Activated CD4-positive, alpha-beta T cell treated with anti-CD3 and anti-CD28 coated beads for 48 hours (primary cell): ENCODE measurements at regions not wholly inside any gene's neighbourhood (a gene's known extent, or its start where the extent isn't known, plus 50 kb on each side); places are given as distances from the start of the nearest gene placed in this dataset.

ENCODE experiments used
- DNase-seq: peaks from one replicate; pipeline ENCODE4 v3.0.0-alpha.2; 2020

DNA sequence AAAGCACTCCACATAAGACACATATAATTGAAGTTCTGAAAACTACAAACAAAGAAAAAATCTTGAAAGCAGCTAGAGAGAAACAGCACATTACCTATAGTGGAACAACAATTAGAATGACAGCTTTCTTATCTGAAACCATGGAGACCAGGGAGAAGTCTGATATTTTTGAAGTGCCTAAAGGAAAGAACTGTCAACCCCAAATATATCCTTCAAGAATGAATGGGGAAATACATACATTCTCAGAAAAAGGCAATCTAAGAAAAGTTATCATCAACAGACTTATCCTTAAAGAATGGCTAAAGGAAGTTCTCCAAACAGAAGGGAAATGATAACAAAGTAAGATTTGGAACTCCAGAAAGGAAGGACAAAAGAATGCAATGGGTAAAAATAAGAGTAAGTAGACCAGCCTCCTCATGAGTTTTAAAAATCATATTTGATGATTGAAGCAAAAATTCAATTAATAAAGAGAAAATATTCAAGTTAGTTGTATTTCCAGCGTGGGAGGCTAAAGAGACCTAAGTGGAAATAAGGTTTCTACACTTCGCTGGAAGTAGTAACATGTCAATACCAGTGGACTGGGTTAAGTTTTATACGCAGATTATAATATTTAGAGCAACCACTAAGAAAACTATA lies 170.8 kb upstream of the SAMSN1 start:
- no peak for DNase-seq

DNA sequence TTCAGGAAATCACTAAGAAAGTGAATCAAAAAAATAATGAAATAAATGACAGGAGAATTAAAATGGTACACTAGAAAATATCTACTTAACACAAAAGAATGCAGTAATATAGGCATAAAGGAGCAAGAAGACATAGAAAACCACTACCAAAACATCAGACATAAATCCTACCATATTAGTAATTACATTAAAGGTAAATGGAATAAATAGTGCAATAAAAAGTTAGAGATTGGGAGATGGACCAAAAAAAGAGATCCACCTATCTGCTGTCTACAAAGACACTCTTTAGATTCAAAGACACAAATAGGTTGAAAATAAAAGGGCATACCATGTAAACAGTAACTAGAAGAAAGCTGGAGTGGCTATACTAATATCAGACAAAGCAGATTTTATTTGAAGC lies 167.0 kb upstream of the SAMSN1 start:
- DNase-seq, result no peak

DNA sequence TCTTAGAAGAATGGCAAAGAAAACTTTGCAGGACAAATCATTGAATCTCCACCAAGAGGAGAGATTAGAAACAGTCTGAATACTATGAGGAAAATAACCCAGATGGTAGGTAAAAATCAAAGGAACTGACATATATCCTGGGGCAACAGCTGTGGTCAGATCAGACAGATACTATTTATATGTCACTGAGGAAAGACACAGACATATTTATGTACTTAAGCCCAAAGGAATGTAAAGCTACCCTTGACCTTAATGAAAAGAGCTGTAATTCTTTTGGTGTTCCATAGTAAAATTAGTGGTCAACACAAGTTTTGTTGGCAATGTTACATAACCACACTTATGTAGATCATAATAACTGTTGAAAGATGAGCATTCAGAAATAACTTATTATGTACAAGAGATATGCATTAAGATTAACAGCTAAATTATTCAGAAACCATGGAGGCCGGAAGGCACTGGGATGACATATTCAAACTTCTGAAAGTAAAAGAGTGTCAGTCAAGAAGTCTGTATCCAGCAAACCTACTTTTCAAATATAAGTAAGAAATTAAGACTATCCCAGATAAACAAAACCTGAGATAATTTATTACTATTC lies 166.1 kb upstream of the SAMSN1 start:
- DNase-seq, result no peak

GRCh38 chr21:14711287-14711686 lies 165.2 kb upstream of the SAMSN1 start:
- DNase-seq, result no peak

DNA sequence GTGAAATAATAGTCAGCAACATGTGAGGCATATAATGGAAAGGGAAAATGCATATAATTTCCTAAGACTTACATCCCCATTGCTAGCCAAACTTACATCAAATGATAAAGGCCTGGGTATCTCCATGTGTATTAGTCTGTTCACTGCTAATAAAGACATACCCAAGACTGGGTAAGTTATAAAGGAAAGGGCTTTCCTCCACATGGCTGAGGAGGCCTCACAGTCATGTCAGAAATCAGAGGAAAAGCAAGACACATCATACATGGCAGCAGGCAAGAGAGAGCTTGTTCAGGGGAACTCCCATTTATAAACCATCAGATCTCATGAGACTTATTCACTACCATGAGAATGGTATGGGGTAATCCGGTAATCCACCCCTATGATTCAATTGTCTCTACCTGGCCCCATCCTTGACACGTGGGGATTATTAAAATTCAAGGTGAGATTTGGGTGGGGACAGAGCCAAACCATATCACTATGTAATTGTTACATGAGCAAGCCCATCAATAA lies 161.5 kb upstream of the SAMSN1 start:
- no peak for DNase-seq

GRCh38 chr21:14706712-14707510 lies 160.8 kb upstream of the SAMSN1 start:
- DNase-seq, result no peak

DNA sequence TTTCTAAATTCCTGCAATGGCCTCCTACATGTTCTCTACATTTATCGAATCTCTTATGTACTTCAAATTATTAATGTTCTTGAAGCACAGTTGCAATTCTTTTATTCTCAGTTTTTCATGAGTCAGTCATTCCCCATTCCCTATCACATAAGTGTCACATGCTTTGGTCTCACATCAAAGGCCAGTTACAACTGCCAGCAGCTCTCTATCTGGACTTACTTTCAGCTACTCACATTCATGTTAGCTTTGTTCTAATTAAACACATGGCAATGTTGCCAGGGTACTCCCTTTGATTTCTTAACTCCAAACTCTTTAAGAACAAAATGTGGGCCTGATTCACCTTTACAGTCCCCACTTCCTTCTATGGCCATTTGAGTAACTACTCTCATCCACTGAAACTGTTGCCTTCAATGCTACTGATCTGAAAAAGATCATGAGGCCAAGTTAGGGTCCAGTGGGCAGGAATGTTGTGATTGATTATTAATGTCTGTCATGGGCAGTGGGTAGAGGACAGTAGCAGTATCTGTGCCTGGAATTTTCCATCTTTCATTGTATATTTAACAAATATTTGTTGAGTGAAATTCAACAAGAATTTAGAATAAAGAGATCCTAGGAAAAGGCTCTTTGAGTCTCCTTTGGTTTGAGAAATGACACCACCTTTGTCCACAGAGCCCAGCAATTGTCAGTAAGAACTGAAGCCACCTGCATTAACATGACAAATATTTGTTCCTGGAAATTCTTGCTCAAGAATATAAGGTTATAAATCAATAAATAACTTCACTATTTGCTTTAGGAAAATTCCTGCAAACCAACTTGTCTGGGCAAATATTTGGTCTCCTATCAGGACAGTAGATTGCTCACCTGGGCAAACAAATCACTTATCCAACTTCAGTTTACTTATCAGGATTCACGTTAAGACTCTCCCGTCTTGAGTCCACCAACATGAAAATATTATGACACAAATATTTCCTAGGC lies 153.6 kb upstream of the SAMSN1 start:
- no peak for DNase-seq

DNA sequence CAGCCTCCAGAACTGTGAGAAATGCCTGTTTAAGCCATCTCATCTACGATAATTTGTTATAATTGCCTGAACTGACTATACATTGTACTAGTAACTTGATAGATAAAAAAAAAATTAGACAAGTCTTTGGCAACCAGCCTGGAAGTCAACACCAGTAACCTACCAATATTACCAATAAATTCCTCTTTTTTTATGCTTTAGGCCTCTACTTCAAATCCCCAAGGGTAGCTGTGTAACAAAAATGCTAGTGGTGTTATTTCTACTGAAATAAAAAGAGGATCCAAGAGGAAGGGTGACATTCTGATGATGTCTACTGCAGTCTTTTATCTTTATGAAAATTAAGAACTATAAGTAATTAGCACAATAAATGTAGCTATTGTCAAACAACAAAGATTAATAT lies 151.7 kb upstream of the SAMSN1 start:
- no peak for DNase-seq

- no peak for DNase-seq
Measured at GRCh38 chr21:14694817-14695216, 148.7 kb upstream of the SAMSN1 start.

DNA sequence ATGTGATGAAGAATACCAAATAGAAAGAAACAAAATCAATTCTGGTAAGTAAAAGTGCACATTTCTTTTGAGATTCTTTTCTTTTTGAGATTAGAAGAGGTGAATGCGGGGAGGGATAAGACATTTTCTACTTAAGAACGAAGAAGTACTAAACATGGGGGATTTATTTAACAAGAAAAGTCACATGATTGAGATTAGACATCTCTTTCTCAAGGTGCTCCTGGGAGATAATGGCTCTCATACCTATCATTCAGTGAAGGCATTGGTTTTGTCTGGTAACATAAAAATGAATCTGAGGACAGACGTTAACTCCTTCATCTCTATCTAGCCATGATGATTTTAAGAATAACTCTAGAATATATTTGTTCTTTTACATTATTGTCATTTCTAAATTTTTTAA lies 147.9 kb upstream of the SAMSN1 start:
- no peak for DNase-seq

DNA sequence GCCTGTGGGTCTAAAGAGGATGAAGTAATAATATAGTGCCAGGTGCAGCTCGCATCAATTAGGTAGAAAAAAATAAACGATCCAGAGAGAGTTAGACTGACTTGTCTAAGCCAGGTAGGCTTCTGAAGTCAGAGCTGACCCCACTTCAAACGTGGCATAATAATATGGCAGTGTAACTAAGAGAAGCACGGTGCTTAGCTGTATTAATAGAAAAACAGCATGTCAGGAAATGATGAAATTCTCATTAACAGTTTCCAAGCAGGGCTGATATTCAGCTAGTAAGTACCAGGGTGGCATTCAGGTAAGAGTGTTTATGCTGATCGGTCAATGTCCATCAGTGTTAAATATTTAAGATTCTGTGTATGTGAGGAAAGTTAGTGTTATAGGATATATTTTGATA lies 145.8 kb upstream of the SAMSN1 start:
- no peak for DNase-seq

DNA sequence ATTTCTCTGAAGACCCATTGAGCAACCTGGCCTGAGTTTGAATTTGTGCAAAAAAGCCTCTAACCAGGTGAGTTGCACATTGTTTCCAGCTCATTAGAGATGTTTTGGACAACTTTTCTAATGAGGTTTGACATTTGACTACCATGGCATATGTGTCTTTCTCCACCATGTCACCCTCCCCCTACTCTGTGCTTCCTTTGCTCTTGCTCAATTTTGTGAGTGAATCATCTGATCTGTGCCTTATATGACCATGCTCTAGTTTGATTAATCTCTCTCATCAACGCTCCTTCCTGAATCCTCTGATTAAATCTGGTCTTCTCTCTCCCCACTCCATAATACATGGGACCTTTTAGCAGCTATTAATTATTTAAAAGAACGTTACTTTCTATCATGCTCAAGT lies 144.8 kb upstream of the SAMSN1 start:
- DNase-seq, result no peak

DNA sequence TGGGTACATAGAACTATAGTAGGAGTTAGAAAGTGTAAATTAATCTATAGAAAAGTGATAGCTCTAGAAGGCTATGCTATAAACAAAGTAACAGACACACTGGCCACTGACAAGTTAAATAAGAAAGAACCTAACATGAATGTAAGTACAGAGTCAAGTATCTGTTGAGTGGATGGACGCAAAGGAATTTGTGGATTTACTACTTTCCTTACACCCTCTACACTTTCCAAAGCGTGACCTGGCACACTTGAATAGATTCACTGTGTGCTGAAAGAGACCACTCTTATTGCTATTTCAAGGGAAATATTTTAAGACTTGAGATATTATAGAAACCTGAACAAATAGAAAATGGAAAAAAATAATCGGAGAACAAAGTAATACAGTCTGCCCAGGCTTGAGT lies 142.8 kb upstream of the SAMSN1 start:
- DNase-seq, result no peak

GRCh38 chr21:14688412-14688811 lies 142.3 kb upstream of the SAMSN1 start:
- DNase-seq, result no peak

- DNase-seq, result no peak
Measured at GRCh38 chr21:14687268-14687625, 141.1 kb upstream of the SAMSN1 start.

DNA sequence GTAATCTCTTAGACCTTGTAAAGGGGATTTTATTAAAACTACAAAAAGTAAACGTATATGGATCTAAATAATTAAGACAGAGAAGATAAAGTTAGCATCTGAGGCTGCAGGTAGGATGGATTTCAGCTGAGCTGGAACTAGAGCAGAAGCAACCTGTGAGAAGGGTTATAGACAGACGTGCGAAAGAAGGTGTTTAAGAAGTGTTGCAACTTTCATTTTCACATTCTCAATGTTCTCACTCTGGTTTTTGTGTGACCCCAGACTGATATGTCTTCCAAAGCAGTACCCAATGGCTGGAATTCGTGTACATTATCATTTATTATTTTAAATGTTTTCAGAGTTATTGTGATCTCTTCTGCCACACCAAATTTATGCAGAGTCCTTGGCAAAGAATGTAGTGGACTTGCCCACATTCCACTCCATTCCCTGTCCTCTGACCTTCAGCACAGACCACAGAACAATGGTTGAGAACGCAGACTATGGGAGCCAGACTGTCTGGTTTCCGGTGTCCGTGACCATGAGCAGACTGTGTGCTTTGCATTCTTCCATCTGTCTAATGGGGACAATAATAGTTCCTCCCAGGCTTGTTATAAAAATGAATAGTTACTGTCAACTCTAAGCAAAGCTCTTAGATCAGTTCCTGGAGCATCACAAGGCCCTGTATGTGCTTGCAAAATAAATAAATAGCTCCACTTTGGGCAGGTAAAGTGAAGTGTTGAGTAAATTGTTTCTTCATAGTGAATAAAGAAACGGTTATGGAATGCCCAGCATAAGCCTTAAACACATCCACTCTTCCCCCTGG lies 140.6 kb upstream of the SAMSN1 start:
- DNase-seq, result no peak

GRCh38 chr21:14685568-14685967 lies 139.5 kb upstream of the SAMSN1 start:
- no peak for DNase-seq

- no peak for DNase-seq
Measured at GRCh38 chr21:14684071-14684470, 138.0 kb upstream of the SAMSN1 start.

DNA sequence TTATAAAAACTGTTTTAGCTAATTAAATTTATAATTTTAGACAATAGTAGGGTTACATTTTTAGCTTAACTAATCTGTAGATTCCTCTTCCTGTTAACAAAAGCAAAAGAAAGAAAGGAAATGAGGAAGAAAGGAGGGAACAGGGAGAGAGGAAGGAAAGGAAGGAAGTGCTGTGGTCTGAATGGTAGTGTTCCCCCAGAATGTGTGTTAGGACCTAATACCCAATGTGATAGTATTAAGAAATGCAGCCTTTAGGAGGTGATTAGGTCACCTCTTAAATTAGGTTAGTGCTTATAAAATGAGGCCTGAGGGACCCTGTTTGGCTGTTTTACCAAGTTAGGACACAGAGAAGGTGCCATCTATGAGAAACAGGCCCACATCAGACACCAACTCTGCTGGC lies 136.9 kb upstream of the SAMSN1 start:
- no peak for DNase-seq

GRCh38 chr21:14678973-14679574 lies 133.0 kb upstream of the SAMSN1 start:
- no peak for DNase-seq

DNA sequence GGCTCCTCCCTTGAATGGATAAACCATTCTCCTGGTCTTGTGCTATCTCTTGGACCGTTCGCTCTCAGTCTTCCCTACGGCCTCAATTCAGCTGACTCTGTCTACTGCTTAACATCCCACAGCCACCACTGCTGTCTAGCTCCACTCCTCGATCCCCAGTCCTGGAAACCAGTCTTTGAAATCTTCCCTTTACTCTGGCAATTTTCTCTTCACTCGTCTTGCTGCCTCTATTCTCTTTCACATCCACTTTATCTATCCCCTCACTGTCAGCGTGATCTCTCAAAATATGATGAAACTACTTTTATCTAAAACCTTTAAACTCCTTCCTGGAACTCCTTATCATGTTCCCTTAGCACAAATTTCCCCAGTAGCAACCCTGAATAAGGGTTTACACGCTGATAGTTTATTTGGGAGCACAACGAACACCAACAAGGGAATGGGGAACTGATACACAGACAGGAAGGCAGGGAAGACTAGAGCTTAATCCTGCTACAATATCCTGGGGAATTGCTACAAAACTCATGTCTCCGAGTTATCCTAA lies 131.6 kb upstream of the SAMSN1 start:
- DNase-seq, result no peak
